ENCODE measurements at regions not wholly inside any gene's neighbourhood (a gene's known extent, or its start where the extent isn't known, plus 50 kb on each side); places are given as distances from the start of the nearest gene placed in this dataset.
"Not testable (repeated sequence)": the region's sequence is repeated elsewhere in the genome, so short reads cannot be mapped to it uniquely, and the experiment has no call there.

- no peaks in the 10 kb centered on the region for H3K9me3 Mint-ChIP-seq
- H3K4me3 Mint-ChIP-seq: no peak overlapping the region
- H3K27me3 Mint-ChIP-seq (ENCODE audit: low read depth): peaks cover 22% of the 10 kb centered on the region
- H3K36me3 Mint-ChIP-seq: no peaks in the 10 kb centered on the region
- peaks cover 3% of the 10 kb centered on the region for H3K4me1 Mint-ChIP-seq
- H3K27ac Mint-ChIP-seq: no peak overlapping the region
- no peak for DNase-seq (ENCODE audit: low spot score in 2 of 2, unreplicated experiment in 2 of 2)
- no peak for TF ChIP-seq CTCF (IDR thresholded peaks at IDR 0.05; ENCODE audit: unreplicated experiment)
These were observed 165.1 kb upstream of the SLC24A3 start for GRCh38 chr20:19047040-19047950.

DNA sequence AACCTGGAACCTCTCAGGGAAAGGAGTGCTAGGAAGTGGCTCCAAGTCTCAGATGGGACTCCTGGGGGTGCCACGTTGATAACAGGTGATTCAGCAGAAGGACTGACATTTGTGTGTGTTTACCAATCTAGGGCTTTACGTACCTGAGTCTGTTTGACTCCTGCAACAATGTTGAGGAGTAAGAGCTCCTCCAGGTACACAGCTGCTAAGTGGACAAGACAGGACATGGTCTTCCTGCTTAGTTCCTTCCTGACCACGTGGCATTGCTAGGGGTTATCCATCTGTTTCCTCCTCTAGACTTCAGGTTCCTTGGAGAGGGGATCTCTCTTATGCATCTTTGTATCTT is 164.5 kb upstream of the SLC24A3 start:
- Mint-ChIP-seq H3K4me3 (no peak overlapping the region), H3K27me3 (ENCODE audit: low read depth) (peaks cover 16% of the 10 kb centered on the region), H3K27ac (no peak overlapping the region), H3K9me3 (no peaks in the 10 kb centered on the region), H3K4me1 (peaks cover 3% of the 10 kb centered on the region), H3K36me3 (no peaks in the 10 kb centered on the region)
- no peak for TF ChIP-seq CTCF (IDR thresholded peaks at IDR 0.05; ENCODE audit: unreplicated experiment)
- no peak for DNase-seq (ENCODE audit: low spot score in 2 of 2, unreplicated experiment in 2 of 2)

DNA sequence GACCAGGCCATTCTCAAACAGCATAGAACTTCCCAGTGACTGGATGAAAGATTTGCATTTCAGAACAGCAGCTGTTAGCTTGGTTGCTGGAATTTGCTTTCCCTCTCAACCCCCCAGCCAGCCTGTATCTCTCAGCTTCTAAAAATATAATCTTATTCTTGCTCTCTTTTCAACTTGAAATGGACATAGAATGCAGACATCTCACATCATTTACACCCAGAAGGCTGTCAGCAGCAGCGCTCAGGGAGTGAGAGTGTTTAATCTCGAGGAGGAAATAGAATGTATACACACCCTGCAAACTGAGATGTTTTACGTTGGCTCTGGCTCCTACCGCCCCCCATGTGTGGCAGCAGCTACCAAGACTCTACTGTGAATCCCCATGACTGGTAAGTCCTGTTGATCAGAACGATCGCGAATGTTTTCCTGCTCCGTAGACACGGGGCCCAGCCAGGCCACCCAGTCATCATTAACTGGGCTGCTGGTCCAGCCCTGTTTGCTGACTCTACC is 163.4 kb upstream of the SLC24A3 start:
- Mint-ChIP-seq H3K4me3 (no peak overlapping the region), H3K27ac (no peak overlapping the region), H3K4me1 (peaks cover 3% of the 10 kb centered on the region), H3K9me3 (no peaks in the 10 kb centered on the region), H3K27me3 (ENCODE audit: low read depth) (peaks cover 8% of the 10 kb centered on the region), H3K36me3 (no peaks in the 10 kb centered on the region)
- no peak for TF ChIP-seq CTCF (IDR thresholded peaks at IDR 0.05; ENCODE audit: unreplicated experiment)
- no peak for DNase-seq (ENCODE audit: low spot score in 2 of 2, unreplicated experiment in 2 of 2)

- Mint-ChIP-seq H3K36me3 (no peaks in the 10 kb centered on the region), H3K4me1 (peaks cover 3% of the 10 kb centered on the region), H3K4me3 (no peak overlapping the region), H3K27me3 (ENCODE audit: low read depth) (peaks cover 8% of the 10 kb centered on the region), H3K27ac (no peak overlapping the region), H3K9me3 (no peaks in the 10 kb centered on the region)
- DNase-seq (ENCODE audit: low spot score in 2 of 2, unreplicated experiment in 2 of 2): no peak
- no peak for TF ChIP-seq CTCF (IDR thresholded peaks at IDR 0.05; ENCODE audit: unreplicated experiment)
These were observed 162.9 kb upstream of the SLC24A3 start for GRCh38 chr20:19049514-19049913.

DNA sequence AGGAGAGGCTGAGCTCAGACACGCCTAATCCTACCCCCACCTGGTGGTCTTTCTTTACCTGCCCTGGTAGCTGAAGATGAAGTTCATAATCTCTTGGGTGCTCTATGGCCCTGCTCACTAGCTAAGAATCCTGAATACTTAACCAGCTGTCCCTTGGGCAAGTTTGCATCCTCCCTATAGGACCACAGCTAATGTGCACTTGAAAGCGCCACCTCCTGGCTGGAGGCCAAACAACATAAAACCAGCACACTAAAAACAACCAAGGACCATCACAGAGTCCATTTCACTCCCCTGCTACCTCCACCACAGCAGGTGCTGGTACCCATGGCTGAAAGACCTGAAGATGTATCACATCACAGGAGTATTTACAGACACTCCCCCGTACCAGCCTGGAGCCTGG is 155.5 kb upstream of the SLC24A3 start:
- H3K4me1 Mint-ChIP-seq: no peaks in the 10 kb centered on the region
- H3K36me3 Mint-ChIP-seq: peaks cover 4% of the 10 kb centered on the region
- no peak overlapping the region for H3K4me3 Mint-ChIP-seq
- no peak overlapping the region for H3K27ac Mint-ChIP-seq
- no peak for TF ChIP-seq CTCF (IDR thresholded peaks at IDR 0.05; ENCODE audit: unreplicated experiment)
- H3K9me3 Mint-ChIP-seq: peaks cover 45% of the 10 kb centered on the region
- DNase-seq (ENCODE audit: low spot score in 2 of 2, unreplicated experiment in 2 of 2): no peak
- no peaks in the 10 kb centered on the region for H3K27me3 Mint-ChIP-seq (ENCODE audit: low read depth)

DNA sequence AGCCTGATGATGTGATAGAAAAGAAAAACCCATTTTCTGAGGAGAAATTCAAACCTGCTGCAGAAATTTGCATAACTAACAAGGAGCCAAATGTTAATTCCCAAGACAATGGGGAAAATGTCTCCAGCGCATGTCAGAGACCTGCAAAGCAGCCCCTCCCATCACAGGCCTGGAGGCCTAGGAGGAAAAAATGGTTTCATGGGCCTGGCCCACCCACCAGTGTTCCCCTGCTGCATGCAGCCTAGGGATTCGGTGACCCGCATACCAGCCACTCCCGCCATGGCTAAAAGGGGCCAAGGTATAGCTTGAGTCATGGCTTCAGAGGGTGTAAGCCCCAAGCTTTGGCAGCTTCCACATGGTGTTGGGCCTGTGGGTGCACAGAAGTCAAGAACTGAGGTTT is 147.7 kb upstream of the SLC24A3 start:
- H3K27ac Mint-ChIP-seq; H3K4me3 Mint-ChIP-seq; H3K36me3 Mint-ChIP-seq; DNase-seq (ENCODE audit: low spot score in 2 of 2, unreplicated experiment in 2 of 2); H3K4me1 Mint-ChIP-seq; H3K27me3 Mint-ChIP-seq (ENCODE audit: low read depth): not testable (repeated sequence)
- peaks cover 73% of the 10 kb centered on the region for H3K9me3 Mint-ChIP-seq

Data from mesothelial cell of epicardium (in vitro differentiated cells).